ENCODE measurements at regions not wholly inside any gene's neighbourhood (a gene's known extent, or its start where the extent isn't known, plus 50 kb on each side); places are given as distances from the start of the nearest gene placed in this dataset.

DNA sequence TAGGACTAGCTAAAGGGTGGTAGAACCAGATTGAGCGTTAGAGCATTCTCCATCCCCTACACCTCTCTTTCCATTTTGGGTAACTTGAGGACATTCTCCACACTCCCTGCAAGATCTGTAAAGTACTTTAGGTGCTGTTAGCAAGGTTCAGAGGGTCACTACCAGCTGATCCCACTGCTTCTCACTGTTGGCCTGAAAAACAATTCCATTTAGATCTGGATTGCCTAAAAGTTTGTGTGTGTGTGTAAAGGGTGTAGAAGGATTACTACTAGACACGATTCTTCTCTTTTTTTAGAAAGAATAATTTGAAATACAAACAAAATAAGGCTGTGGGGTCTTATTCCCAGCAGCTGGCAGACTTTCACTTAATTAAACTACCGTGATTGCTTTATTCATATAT is 95.1 kb upstream of the TMEM178A start:
- TF ChIP-seq, protein P1, sequence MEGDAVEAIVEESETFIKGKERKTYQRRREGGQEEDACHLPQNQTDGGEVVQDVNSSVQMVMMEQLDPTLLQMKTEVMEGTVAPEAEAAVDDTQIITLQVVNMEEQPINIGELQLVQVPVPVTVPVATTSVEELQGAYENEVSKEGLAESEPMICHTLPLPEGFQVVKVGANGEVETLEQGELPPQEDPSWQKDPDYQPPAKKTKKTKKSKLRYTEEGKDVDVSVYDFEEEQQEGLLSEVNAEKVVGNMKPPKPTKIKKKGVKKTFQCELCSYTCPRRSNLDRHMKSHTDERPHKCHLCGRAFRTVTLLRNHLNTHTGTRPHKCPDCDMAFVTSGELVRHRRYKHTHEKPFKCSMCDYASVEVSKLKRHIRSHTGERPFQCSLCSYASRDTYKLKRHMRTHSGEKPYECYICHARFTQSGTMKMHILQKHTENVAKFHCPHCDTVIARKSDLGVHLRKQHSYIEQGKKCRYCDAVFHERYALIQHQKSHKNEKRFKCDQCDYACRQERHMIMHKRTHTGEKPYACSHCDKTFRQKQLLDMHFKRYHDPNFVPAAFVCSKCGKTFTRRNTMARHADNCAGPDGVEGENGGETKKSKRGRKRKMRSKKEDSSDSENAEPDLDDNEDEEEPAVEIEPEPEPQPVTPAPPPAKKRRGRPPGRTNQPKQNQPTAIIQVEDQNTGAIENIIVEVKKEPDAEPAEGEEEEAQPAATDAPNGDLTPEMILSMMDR (IDR thresholded peaks at IDR 0.05; ENCODE audit: insufficient read depth, low read length) = no peak
- TF ChIP-seq, protein P2, sequence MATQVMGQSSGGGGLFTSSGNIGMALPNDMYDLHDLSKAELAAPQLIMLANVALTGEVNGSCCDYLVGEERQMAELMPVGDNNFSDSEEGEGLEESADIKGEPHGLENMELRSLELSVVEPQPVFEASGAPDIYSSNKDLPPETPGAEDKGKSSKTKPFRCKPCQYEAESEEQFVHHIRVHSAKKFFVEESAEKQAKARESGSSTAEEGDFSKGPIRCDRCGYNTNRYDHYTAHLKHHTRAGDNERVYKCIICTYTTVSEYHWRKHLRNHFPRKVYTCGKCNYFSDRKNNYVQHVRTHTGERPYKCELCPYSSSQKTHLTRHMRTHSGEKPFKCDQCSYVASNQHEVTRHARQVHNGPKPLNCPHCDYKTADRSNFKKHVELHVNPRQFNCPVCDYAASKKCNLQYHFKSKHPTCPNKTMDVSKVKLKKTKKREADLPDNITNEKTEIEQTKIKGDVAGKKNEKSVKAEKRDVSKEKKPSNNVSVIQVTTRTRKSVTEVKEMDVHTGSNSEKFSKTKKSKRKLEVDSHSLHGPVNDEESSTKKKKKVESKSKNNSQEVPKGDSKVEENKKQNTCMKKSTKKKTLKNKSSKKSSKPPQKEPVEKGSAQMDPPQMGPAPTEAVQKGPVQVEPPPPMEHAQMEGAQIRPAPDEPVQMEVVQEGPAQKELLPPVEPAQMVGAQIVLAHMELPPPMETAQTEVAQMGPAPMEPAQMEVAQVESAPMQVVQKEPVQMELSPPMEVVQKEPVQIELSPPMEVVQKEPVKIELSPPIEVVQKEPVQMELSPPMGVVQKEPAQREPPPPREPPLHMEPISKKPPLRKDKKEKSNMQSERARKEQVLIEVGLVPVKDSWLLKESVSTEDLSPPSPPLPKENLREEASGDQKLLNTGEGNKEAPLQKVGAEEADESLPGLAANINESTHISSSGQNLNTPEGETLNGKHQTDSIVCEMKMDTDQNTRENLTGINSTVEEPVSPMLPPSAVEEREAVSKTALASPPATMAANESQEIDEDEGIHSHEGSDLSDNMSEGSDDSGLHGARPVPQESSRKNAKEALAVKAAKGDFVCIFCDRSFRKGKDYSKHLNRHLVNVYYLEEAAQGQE (IDR thresholded peaks at IDR 0.05; ENCODE audit: insufficient replicate concordance, low read depth) = no peak
- TF ChIP-seq POLR2AphosphoS5 (IDR thresholded peaks at IDR 0.05; ENCODE audit: low read depth) = no peak
